ENCODE measurements at regions not wholly inside any gene's neighbourhood (a gene's known extent, or its start where the extent isn't known, plus 50 kb on each side); places are given as distances from the start of the nearest gene placed in this dataset.
"Not testable (repeated sequence)": the region's sequence is repeated elsewhere in the genome, so short reads cannot be mapped to it uniquely, and the experiment has no call there.

DNA sequence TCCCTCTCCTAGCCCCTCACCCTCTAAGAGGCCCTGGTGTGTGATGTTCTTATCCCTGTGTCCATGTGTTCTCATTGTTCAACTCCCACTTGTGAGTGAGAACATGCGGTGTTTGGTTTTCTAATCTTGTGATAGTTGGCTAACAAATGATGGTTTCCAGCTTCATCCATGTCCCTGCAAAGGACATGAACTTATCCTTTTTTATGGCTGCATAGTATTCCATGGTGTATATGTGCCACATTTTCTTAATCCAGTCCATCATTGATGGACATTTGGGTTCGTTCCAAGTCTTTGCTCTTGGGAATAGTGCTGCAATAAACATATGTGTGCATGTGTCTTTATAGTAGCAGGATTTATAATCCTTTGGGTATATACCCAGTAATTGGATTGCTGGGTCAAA, 353.2 kb upstream of the EDA2R start:
- not testable (repeated sequence) for H3K27ac Mint-ChIP-seq (ENCODE audit: low read depth); ATAC-seq (replicated peaks; ENCODE audit: extremely low read depth, poor library complexity, severe bottlenecking); DNase-seq (ENCODE audit: low spot score in 2 of 2); H3K27me3 Mint-ChIP-seq; H3K4me1 Mint-ChIP-seq; H3K9me3 Mint-ChIP-seq; H3K36me3 Mint-ChIP-seq (ENCODE audit: insufficient read depth); H3K4me3 Mint-ChIP-seq

DNA sequence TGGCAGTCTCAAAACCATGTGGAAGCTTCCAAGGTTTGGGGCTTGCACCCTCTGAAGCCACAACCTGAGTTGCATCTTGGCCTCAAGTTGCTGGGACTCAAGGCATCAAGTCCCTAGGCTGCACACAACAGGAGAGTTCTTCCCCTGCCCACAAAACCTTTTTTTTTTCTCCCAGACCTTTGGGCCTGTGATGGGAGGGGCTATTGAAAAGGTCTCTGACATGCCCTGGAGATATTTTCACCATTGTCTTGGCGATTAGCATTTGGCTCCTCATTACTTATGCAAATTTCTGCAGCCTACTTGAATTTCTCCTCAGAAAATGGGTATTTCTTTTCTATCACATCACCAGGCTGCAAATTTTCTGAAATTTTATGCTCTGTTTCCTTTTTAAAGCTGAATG, 349.5 kb upstream of the EDA2R start:
- Mint-ChIP-seq H3K27me3 (no peaks in the 10 kb centered on the region), H3K4me1 (no peaks in the 10 kb centered on the region), H3K9me3 (no peaks in the 10 kb centered on the region), H3K4me3 (no peak overlapping the region), H3K36me3 (ENCODE audit: insufficient read depth) (no peaks in the 10 kb centered on the region), H3K27ac (ENCODE audit: low read depth) (no peak overlapping the region)
- DNase-seq (ENCODE audit: low spot score in 2 of 2) = no peak
- ATAC-seq (replicated peaks; ENCODE audit: extremely low read depth, poor library complexity, severe bottlenecking) = no peak

DNA sequence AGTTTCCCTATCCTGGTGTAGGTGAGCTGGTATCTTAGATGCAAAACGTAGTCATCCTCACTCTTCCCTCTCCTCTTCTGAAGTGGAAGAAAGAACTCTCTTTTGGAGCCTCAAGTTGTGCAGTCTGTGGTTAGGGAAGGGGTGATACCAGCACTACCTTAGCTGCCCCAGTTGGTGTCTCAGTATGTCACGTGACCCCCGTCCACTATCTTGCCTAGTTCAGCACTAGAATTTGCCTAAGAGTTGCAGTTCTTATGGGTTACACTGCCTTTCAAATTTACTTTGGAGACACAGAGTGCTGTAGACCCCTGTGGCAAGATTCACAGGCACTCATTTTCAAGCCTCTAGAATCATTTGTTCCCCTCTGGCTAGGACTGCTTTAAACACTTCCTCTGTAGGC, 322.8 kb upstream of the EDA2R start:
- H3K27ac Mint-ChIP-seq (ENCODE audit: low read depth) = no peak overlapping the region
- ATAC-seq (replicated peaks; ENCODE audit: extremely low read depth, poor library complexity, severe bottlenecking) = no peak
- no peaks in the 10 kb centered on the region for H3K27me3 Mint-ChIP-seq
- H3K36me3 Mint-ChIP-seq (ENCODE audit: insufficient read depth) = no peaks in the 10 kb centered on the region
- H3K4me3 Mint-ChIP-seq = no peak overlapping the region
- H3K9me3 Mint-ChIP-seq = peaks cover 17% of the 10 kb centered on the region
- DNase-seq (ENCODE audit: low spot score in 2 of 2) = no peak
- no peaks in the 10 kb centered on the region for H3K4me1 Mint-ChIP-seq

DNA sequence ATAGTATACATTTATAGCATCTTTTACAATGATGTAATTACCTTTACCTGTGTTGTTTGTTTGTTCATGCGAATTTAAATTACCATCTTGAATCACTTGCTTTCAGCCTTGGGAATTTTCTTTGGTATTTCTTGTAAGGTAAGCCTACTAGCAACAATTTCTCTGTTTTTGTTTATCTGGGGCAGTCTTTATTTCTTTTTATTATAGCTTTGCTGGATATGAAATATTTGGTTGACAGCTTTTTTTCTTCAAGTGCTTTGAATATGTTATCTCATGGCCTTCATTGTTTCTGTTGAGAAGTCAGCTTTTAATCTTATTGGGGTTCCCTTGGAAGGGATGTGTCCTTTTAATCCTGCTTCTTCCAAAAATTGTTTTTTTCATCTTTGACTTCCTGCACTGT, 292.8 kb upstream of the EDA2R start:
- Mint-ChIP-seq H3K9me3 (peaks cover under 1% of the 10 kb centered on the region), H3K27ac (ENCODE audit: low read depth) (no peak overlapping the region), H3K27me3 (no peaks in the 10 kb centered on the region), H3K4me3 (no peak overlapping the region), H3K4me1 (no peaks in the 10 kb centered on the region), H3K36me3 (ENCODE audit: insufficient read depth) (no peaks in the 10 kb centered on the region)
- ATAC-seq (replicated peaks; ENCODE audit: extremely low read depth, poor library complexity, severe bottlenecking) (no peak), DNase-seq (ENCODE audit: low spot score in 2 of 2) (no peak)

DNA sequence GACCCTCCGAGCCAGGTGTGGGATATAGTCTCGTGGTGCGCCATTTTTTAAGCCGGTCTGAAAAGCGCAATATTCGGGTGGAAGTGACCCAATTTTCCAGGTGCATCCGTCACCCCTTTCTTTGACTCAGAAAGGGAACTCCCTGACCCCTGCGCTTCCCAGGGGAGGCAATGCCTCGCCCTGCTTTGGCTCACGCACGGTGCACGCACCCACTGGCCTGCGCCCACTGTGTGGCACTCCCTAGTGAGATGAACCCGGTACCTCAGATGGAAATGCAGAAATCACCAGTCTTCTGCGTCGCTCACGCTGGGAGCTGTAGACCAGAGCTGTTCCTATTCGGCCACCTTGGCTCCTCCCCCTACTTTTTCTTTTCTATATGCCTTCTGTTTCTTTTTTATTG, 291.6 kb upstream of the EDA2R start:
- H3K27ac Mint-ChIP-seq (ENCODE audit: low read depth); H3K27me3 Mint-ChIP-seq; ATAC-seq (replicated peaks; ENCODE audit: extremely low read depth, poor library complexity, severe bottlenecking); H3K4me1 Mint-ChIP-seq; DNase-seq (ENCODE audit: low spot score in 2 of 2); H3K9me3 Mint-ChIP-seq; H3K4me3 Mint-ChIP-seq; H3K36me3 Mint-ChIP-seq (ENCODE audit: insufficient read depth): not testable (repeated sequence)

DNA sequence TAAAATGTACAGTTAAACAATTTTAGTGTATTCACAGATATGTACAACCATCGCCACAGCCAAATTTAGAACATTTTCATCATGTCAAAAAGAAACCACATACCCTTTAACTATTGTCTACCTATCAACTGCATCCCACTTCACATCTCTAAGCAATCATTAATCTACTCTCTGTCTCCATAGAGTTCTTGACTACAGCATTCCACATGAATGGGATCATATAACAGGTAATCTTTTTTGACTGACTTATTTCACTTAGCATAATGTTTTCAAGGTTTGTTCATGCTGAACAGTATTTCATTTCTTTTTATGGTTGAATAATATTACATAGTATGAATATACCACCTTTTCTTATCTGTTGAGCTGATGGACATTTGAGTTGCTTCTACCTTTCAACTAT, 281.4 kb upstream of the EDA2R start:
- Mint-ChIP-seq H3K4me3 (no peak overlapping the region), H3K27ac (ENCODE audit: low read depth) (no peak overlapping the region), H3K4me1 (no peaks in the 10 kb centered on the region), H3K9me3 (peaks cover 5% of the 10 kb centered on the region), H3K36me3 (ENCODE audit: insufficient read depth) (no peaks in the 10 kb centered on the region), H3K27me3 (no peaks in the 10 kb centered on the region)
- DNase-seq (ENCODE audit: low spot score in 2 of 2) (no peak), ATAC-seq (replicated peaks; ENCODE audit: extremely low read depth, poor library complexity, severe bottlenecking) (no peak)

DNA sequence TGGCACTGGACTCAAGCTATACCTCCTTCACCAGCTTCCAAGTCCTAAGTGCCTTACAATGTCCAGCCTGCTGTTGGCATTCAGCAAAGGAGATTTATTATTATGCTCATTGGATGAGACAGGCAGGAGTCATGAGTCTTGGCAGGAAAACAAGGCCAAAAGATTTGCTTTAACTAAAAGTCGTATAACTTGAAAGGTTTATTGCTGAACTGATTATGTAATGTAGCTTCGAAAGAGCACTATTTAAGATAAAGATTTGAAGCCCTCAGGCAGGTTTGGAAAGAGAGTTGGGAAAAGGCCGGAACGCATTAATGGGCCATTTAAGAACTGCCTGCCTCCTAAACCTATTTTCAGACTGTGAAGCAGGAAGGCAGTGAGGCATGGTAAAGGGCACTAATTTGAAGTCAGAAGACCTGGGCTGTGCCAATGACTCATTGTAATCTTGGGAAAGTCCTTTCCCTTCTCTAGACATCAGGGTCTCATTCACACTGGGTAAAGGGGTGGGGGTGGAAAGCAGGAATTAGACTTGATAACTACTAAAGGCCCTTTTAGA, 280.5 kb upstream of the EDA2R start:
- no peak overlapping the region for H3K4me3 Mint-ChIP-seq
- no peaks in the 10 kb centered on the region for H3K36me3 Mint-ChIP-seq (ENCODE audit: insufficient read depth)
- ATAC-seq (replicated peaks; ENCODE audit: extremely low read depth, poor library complexity, severe bottlenecking) = no peak
- no peak overlapping the region for H3K27ac Mint-ChIP-seq (ENCODE audit: low read depth)
- DNase-seq (ENCODE audit: low spot score in 2 of 2) = no peak
- peaks cover 11% of the 10 kb centered on the region for H3K9me3 Mint-ChIP-seq
- no peaks in the 10 kb centered on the region for H3K4me1 Mint-ChIP-seq
- no peaks in the 10 kb centered on the region for H3K27me3 Mint-ChIP-seq

DNA sequence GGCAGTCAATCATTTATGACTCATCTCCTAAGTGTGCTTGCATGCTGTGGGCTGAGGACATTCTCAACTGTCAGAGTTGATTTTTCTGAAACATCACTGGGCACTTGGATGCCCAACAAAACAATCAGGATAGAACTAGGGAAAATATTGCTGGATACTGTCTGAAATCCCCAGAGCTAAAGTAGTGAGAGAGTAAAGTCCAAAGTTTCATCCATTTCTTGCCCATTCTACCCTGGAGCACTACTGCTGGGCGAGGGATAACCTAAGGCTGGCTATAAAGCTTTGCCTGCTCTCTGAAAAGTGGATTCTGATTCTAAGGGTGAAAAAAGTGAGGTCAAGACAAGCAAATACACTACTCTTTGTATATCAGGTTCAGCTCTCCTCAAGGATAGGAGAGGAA, 279.6 kb upstream of the EDA2R start:
- H3K4me3 Mint-ChIP-seq = no peak overlapping the region
- H3K27ac Mint-ChIP-seq (ENCODE audit: low read depth) = no peak overlapping the region
- no peaks in the 10 kb centered on the region for H3K36me3 Mint-ChIP-seq (ENCODE audit: insufficient read depth)
- H3K27me3 Mint-ChIP-seq = no peaks in the 10 kb centered on the region
- DNase-seq (ENCODE audit: low spot score in 2 of 2) (no peak), ATAC-seq (replicated peaks; ENCODE audit: extremely low read depth, poor library complexity, severe bottlenecking) (no peak)
- peaks cover 12% of the 10 kb centered on the region for H3K9me3 Mint-ChIP-seq
- no peaks in the 10 kb centered on the region for H3K4me1 Mint-ChIP-seq

DNA sequence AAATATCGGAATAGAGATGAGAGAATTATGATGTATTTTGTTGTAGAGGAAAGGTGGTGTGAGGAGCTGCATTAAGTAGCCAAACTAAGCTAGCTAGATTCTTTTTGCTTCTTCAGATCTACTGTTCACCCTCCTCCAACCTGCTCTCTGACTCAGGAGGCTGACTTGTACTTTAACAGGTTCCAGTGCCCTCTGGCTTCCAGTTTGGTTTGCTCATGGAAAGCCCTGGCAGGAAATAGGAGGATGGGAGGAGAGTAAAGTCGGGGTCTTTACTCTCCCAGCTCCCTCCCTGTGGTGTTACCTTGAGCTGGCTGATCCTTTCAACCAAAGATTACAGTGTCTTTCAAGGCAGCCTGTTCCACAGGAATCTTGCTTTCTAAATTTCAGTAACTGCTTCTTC, 277.0 kb upstream of the EDA2R start:
- no peaks in the 10 kb centered on the region for H3K27me3 Mint-ChIP-seq
- H3K4me3 Mint-ChIP-seq = no peak overlapping the region
- no peak for DNase-seq (ENCODE audit: low spot score in 2 of 2)
- H3K9me3 Mint-ChIP-seq = peaks cover 12% of the 10 kb centered on the region
- no peak overlapping the region for H3K27ac Mint-ChIP-seq (ENCODE audit: low read depth)
- no peaks in the 10 kb centered on the region for H3K36me3 Mint-ChIP-seq (ENCODE audit: insufficient read depth)
- no peak for ATAC-seq (replicated peaks; ENCODE audit: extremely low read depth, poor library complexity, severe bottlenecking)
- no peaks in the 10 kb centered on the region for H3K4me1 Mint-ChIP-seq

DNA sequence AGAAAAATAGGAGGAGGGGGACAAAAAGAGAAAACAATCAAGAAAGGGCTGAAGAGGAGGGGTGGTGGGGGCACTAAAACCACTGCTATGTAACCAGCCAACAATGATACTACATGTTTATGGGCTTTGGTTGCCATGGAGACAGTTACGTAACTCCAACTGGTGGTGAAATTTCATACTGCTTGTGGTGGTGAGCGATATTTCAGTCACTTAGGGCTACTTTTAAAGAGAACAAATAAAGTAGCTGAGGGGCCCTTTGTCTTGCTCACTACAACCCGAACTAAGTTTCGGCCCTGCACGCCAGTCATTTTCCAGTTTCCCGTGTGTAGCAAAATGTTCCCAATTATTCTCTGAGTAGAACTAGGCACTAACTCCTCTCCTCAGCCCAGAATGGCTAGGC, 275.2 kb upstream of the EDA2R start:
- Mint-ChIP-seq H3K36me3 (ENCODE audit: insufficient read depth) (no peaks in the 10 kb centered on the region), H3K27ac (ENCODE audit: low read depth) (no peak overlapping the region), H3K4me3 (no peak overlapping the region), H3K27me3 (no peaks in the 10 kb centered on the region), H3K9me3 (peaks cover 12% of the 10 kb centered on the region), H3K4me1 (no peaks in the 10 kb centered on the region)
- no peak for DNase-seq (ENCODE audit: low spot score in 2 of 2)
- ATAC-seq (replicated peaks; ENCODE audit: extremely low read depth, poor library complexity, severe bottlenecking) = no peak

DNA sequence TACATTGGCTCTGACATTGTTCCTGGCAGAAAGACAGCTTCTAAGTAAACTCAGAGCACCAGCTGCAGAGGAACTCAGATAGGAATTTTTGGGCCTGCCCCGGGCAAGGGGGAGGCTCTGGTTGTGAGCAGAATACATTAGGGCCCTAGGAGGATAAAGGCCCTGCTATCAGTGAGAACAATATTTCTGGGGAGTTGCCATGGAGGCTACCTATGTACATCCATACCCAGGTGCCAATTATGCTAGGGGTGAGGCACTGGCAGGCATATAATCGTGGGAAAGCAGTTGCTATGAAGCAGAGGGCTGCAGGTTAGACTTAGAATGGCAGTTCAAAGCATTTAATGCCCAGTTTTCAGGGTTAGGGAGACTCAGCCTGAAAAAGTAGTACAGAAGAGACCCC, 273.5 kb upstream of the EDA2R start:
- H3K36me3 Mint-ChIP-seq (ENCODE audit: insufficient read depth) = no peaks in the 10 kb centered on the region
- H3K4me3 Mint-ChIP-seq = no peak overlapping the region
- DNase-seq (ENCODE audit: low spot score in 2 of 2) (no peak), ATAC-seq (replicated peaks; ENCODE audit: extremely low read depth, poor library complexity, severe bottlenecking) (no peak)
- H3K9me3 Mint-ChIP-seq = peaks cover 8% of the 10 kb centered on the region
- H3K4me1 Mint-ChIP-seq = no peaks in the 10 kb centered on the region
- H3K27me3 Mint-ChIP-seq = no peaks in the 10 kb centered on the region
- no peak overlapping the region for H3K27ac Mint-ChIP-seq (ENCODE audit: low read depth)

DNA sequence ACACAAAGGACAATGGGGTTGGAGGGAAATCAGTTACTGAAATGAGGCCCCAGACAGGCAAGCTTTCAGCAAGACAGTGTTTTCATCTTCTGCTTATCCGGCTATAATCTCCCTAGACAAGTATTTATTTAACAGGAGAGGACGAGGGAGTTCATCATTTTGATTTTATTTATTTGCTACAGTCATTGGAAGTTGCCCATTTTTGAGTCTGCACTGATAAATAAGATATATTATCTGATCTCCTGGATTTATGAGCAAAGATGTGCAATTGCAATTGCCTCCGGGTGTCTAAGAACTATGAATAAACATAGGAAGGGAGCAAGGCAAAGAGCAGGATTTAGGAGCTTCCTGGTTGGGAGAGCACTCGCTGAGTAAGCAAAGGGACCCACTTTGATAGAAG, 263.2 kb upstream of the EDA2R start:
- DNase-seq (ENCODE audit: low spot score in 2 of 2) (no peak), ATAC-seq (replicated peaks; ENCODE audit: extremely low read depth, poor library complexity, severe bottlenecking) (no peak)
- Mint-ChIP-seq H3K27me3 (no peaks in the 10 kb centered on the region), H3K4me3 (no peak overlapping the region), H3K36me3 (ENCODE audit: insufficient read depth) (peaks cover 2% of the 10 kb centered on the region), H3K27ac (ENCODE audit: low read depth) (no peak overlapping the region), H3K9me3 (no peaks in the 10 kb centered on the region), H3K4me1 (no peaks in the 10 kb centered on the region)

DNA sequence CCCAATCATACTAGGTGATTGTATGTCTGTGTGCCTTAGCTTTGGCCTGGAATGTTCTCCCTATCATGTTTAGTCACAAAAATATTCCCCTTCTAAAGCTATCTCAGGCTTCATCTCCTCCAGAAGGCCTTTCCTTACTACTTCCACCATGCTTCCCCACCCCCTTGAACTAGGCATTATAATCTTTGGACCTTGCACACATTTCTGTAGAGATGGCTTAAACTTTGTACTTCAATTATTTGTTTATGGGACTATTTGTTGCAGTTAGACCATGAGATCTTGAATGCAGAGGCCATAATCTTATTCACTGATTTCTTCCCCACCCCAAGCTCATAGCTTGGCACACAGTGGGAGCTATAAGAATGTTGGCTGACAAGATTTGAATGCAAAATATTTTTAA, 262.0 kb upstream of the EDA2R start:
- no peak for DNase-seq (ENCODE audit: low spot score in 2 of 2)

DNA sequence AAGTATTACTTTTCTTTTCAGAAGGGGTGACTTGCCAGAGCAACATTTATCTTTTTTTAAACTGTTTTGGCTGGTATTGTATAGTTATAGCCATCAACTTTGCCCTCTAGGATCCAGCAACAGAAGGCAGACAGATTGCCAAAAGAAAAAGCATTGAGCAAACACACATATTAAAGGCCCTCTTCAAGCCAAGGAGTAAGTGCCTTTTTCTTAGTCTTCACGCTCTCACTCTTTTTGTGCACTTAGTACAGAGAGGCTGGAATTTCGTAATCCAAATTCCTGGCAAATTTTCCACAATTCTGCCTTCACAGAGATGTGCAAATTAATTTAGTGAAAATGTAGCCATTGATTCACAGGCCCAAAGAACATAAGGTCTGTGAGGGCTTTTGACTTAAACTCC, 253.1 kb upstream of the EDA2R start:
- ATAC-seq (replicated peaks; ENCODE audit: extremely low read depth, poor library complexity, severe bottlenecking) = no peak
- Mint-ChIP-seq H3K27ac (ENCODE audit: low read depth) (no peak overlapping the region), H3K4me3 (no peak overlapping the region), H3K4me1 (no peaks in the 10 kb centered on the region), H3K27me3 (no peaks in the 10 kb centered on the region), H3K36me3 (ENCODE audit: insufficient read depth) (no peaks in the 10 kb centered on the region), H3K9me3 (no peaks in the 10 kb centered on the region)
- DNase-seq (ENCODE audit: low spot score in 2 of 2) = no peak

More for the DNA sequence above, 262.0 kb upstream of the EDA2R start:
- no peak for ATAC-seq (replicated peaks; ENCODE audit: extremely low read depth, poor library complexity, severe bottlenecking)
- no peaks in the 10 kb centered on the region for H3K9me3 Mint-ChIP-seq
- no peaks in the 10 kb centered on the region for H3K27me3 Mint-ChIP-seq
- H3K27ac Mint-ChIP-seq (ENCODE audit: low read depth) = no peak overlapping the region
- H3K4me3 Mint-ChIP-seq = no peak overlapping the region
- H3K36me3 Mint-ChIP-seq (ENCODE audit: insufficient read depth) = peaks cover 2% of the 10 kb centered on the region
- no peaks in the 10 kb centered on the region for H3K4me1 Mint-ChIP-seq

All from central memory CD8-positive, alpha-beta T cell (primary cell).